Dedifferentiated amniotic fluid mesenchymal stem cell (primary cell): ENCODE measurements at regions not wholly inside any gene's neighbourhood (a gene's known extent, or its start where the extent isn't known, plus 50 kb on each side); places are given as distances from the start of the nearest gene placed in this dataset.

ENCODE experiments used
- DNase-seq: peaks from one replicate; pipeline ENCODE4 v3.0.0-alpha.2; 2016; ENCODE audit errors: extremely low spot score

GRCh38 chr1:229762891-229763290, 136.8 kb downstream of the URB2 start:
- DNase-seq, result no peak

DNA sequence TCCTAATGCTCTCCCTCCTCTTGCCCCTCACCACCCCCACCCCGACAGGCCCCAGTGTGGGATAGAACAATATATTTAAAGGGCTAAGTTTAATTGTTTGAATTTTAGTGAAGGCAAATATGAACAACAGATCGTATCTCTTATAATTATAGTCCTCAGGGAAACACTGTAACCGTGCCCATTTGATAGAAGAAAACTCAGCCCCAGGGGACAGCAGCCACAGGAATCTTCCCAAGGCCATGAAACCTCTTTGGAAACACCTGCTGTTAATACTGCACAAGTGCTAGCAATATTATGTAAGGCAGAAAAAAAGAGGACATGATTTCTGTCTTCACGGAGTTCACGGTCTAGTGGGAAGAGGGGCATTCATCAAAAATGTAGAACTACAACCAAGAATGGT, 142.2 kb downstream of the URB2 start:
- DNase-seq, result no peak

GRCh38 chr1:229769006-229769405, 143.0 kb downstream of the URB2 start:
- DNase-seq, result no peak

GRCh38 chr1:229769809-229770208, 143.8 kb downstream of the URB2 start:
- no peak for DNase-seq

- no peak for DNase-seq
Measured at GRCh38 chr1:229778794-229779193, 152.7 kb downstream of the URB2 start.

DNA sequence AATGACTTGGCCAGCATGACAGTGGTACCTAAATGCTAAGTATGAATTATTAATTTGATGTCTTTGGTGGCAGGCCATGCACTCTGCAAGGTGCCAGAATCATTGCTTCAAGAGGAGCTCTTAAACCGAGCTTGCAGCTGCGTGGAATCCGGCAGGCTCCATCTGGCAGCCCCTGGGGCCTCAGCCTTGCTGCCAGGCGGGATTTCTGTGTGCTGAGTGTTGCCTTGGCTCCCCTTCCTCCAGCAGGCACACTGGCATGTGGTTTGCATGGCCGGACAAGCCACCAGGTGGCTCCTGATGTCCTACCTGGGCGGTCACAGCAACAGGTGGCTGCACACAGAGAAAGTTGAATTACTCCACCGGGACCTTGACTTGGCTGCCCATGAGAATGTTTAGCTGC, 155.4 kb downstream of the URB2 start:
- no peak for DNase-seq

- DNase-seq, result no peak
Measured at GRCh38 chr1:229782469-229782868, 156.4 kb downstream of the URB2 start.

- DNase-seq, result no peak
Measured at GRCh38 chr1:229784834-229785233, 158.8 kb downstream of the URB2 start.

GRCh38 chr1:229786974-229787610, 161.0 kb downstream of the URB2 start:
- no peak for DNase-seq

- DNase-seq, result no peak
Measured at GRCh38 chr1:229788004-229788403, 162.0 kb downstream of the URB2 start.

GRCh38 chr1:229792012-229792975, 166.2 kb downstream of the URB2 start:
- no peak for DNase-seq

GRCh38 chr1:229793488-229793887, 167.4 kb downstream of the URB2 start:
- no peak for DNase-seq

GRCh38 chr1:229798558-229798957, 172.5 kb downstream of the URB2 start:
- DNase-seq, result no peak

DNA sequence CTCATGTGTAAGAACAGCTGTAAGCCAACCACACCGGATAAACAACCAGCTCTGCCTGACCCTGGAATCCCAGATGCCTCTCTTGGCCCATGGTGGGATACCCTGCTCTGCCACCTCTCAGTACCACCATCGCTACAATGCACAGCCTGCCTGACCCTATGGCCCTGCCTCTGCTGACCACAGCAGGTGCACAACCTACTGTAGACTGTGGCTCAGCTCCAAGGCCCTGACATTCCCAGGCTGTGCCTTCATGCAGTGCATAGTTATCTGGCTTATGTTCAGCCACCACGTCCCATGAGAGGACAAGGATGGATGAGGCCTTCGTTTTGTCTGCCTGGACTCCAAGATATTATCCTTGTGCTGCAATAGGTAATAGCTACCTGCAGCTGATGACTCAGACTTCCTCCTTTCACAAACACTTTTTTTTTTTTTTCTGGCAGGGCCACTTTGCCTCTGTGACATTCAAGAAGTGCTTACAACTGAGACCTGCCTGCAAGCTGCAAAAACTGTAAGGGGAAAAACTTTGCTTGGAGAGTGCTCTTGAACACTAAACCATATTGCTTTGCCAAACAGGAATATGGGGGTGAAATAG, 177.7 kb downstream of the URB2 start:
- no peak for DNase-seq

GRCh38 chr1:229808272-229808671, 182.2 kb downstream of the URB2 start:
- no peak for DNase-seq

GRCh38 chr1:229810140-229810539, 184.1 kb downstream of the URB2 start:
- no peak for DNase-seq

- DNase-seq, result no peak
Measured at GRCh38 chr1:229810961-229811360, 184.9 kb downstream of the URB2 start.

DNA sequence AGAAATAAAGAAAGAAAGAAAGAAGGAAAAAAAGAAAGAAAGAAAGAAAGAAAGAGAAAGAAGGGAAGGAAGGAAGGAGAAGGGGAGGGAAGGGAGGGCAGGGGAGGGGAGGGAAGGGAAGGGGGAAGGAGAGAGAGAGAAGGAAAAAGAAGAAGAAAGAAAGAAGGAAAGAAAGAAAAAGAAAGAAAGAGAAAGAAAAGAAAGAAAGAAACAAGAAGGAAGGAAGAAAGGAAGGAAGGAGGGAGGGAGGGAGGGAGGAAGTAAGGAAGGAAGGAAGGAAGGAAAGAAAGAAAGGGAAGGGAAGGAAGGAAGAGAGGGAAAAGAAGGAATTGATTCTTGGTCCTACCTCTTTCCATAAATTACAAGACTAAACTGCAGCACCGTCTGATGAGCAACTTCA, 186.1 kb downstream of the URB2 start:
- no peak for DNase-seq

DNA sequence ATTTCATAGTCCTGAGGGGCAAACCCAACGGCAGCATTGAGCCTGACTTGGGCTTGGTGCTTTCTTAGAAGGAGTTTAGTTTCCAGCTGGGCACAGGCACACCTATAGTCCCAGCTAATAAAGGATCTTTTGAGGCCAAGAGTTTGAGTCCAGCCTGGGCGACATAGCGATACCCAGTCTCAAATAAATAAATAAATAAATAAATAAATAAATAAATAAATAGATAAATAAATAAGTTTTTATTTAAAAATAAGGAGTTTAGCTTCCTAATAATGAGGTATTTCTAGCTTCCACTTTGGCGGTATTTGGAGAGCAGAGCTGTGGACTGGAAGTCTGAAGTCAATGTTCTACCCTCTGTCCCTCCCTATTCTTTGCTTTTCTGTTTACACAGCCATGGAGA, 186.6 kb downstream of the URB2 start:
- no peak for DNase-seq

- no peak for DNase-seq
Measured at GRCh38 chr1:229815076-229815475, 189.0 kb downstream of the URB2 start.

GRCh38 chr1:229815961-229816360, 189.9 kb downstream of the URB2 start:
- DNase-seq, result no peak

DNA sequence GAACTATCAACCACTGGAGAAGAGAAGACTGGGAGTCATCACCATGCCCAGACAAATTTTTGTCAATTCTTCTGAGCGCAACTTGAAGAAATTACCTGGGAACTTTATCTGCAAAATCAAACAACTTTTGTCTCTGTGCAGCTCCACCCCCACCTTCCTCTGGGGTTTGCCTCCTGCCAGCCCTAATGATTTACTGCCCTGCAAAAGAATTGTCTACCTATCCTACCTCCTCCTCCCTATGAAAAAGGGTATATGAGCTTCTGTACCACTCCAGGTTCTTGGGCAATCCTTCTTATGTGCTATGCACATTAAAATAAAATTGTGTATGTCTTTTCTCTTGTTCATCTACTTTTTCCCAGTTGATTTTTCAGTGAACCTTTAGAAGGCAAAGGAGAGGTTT, 191.9 kb downstream of the URB2 start:
- no peak for DNase-seq

- no peak for DNase-seq
Measured at GRCh38 chr1:229819091-229819490, 193.0 kb downstream of the URB2 start.
